KMS-11 (cell line): ENCODE measurements at regions not wholly inside any gene's neighbourhood (a gene's known extent, or its start where the extent isn't known, plus 50 kb on each side); places are given as distances from the start of the nearest gene placed in this dataset.

ENCODE experiments used
- H2AFZ ChIP-seq: fragments of 200-600 bp; sonication (generic); 2 replicates; pipeline ENCODE4 v1.6.1; 2016; ENCODE audit warnings: antibody characterized with exemption, mixed run types, low read depth
- H3K27ac ChIP-seq: fragments of 200-600 bp; sonication (generic); 2 replicates; pipeline ENCODE4 v1.6.1; 2016; ENCODE audit warnings: mild to moderate bottlenecking, mixed run types
- H3K27me3 ChIP-seq: fragments of 200-600 bp; sonication (generic); 2 replicates; pipeline ENCODE4 v1.6.1; 2017; ENCODE audit warnings: mild to moderate bottlenecking, low read depth, mixed run types, moderate library complexity; ENCODE audit not compliant: insufficient read depth
- H3K36me3 ChIP-seq: fragments of 200-600 bp; sonication (generic); 2 replicates; pipeline ENCODE4 v1.6.1; 2017; ENCODE audit warnings: mild to moderate bottlenecking, mixed run types; ENCODE audit not compliant: insufficient read depth
- H3K4me1 ChIP-seq: fragments of 200-600 bp; sonication (generic); 2 replicates; pipeline ENCODE4 v1.6.1; 2016; ENCODE audit warnings: mild to moderate bottlenecking, low read depth, mixed run types; ENCODE audit not compliant: poor library complexity, severe bottlenecking
- H3K4me2 ChIP-seq: fragments of 200-600 bp; sonication (generic); 2 replicates; pipeline ENCODE4 v1.7.0; 2016; ENCODE audit warnings: mild to moderate bottlenecking, mixed run types
- H3K4me3 ChIP-seq: fragments of 200-600 bp; sonication (generic); IDR thresholded peaks from 2 replicates; pipeline ENCODE4 v1.6.1; 2017; ENCODE audit warnings: low read depth, low read length, mixed read lengths; ENCODE audit not compliant: insufficient read depth
- H3K79me2 ChIP-seq: fragments of 200-600 bp; sonication (generic); 2 replicates; pipeline ENCODE4 v1.6.1; 2016; ENCODE audit warnings: low read depth, mixed run types; ENCODE audit not compliant: insufficient read depth
- H3K9ac ChIP-seq: fragments of 200-600 bp; sonication (generic); 2 replicates; pipeline ENCODE4 v1.6.1; 2016; ENCODE audit warnings: mild to moderate bottlenecking, mixed run types
- H4K20me1 ChIP-seq: fragments of 200-600 bp; sonication (generic); 2 replicates; pipeline ENCODE4 v1.6.1; 2016; ENCODE audit warnings: mild to moderate bottlenecking, mixed run types; ENCODE audit not compliant: insufficient read depth
- CTCF ChIP-seq: fragments of 200-600 bp; sonication (generic); conservative IDR thresholded peaks from 2 replicates; pipeline ENCODE4 v1.6.1; 2017; ENCODE audit warnings: low read depth, mild to moderate bottlenecking, antibody characterized with exemption, low read length, moderate library complexity, mixed read lengths

DNA sequence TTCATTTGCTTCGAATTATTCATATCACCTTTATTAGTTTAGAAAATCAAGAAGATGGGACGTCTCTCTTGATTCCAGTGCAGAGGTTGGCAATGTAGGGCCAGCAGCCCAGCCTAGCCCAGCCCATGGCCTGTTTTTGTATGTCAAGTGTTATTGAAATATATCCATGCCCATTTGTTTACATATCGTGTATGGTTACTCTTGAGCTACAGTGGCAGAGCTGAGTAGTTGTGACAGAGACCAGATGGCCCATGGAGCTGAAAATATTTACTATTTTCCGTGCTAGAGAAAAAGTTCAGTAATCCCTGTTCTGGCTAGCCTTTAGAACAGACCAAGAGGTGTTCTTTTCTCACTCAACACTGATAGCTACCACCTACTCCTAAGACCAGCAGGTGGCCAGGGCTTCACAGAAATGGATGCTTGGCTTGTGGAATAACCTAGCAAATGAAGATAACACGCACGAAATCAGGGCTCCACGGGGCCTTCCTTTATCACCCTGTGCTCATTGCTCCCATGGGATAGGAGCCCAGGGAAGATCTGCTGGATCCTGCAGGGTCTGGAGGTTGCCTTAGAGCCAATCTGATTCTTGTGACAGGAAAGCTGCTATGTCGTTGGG is 123.2 kb upstream of the ANKFN1 start:
- H4K20me1 ChIP-seq, result no peaks in the 10 kb centered on the region
- H3K79me2 ChIP-seq, result no peaks in the 10 kb centered on the region
- H3K27me3 ChIP-seq, result no peaks in the 10 kb centered on the region
- no peak overlapping the region for H2AFZ ChIP-seq
- H3K27ac ChIP-seq, result no peak overlapping the region
- H3K4me3 ChIP-seq, result no peak overlapping the region
- H3K4me2 ChIP-seq, result no peak overlapping the region
- H3K36me3 ChIP-seq, result no peaks in the 10 kb centered on the region
- H3K9ac ChIP-seq, result no peak overlapping the region
- TF ChIP-seq CTCF, result no peak
- peaks cover 9% of the 10 kb centered on the region for H3K4me1 ChIP-seq

DNA sequence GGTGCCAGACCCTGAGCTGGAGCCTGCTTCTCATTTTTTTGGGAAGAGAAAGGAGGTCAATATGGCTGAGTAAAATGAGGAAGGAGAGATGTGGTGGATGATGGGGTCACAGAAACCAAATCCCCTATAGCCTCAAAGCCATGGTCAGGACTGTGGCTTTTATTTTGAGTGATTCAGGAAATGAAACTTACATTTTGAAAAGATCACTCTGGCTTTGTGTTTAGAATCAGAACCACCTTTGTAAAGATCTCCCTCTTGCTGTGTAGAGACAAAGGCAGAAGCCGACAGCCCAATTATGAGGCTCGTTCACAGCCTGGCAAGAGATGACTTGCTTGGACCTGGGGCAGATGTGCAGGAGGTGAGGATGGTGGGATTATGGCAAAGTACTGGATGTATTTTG is 121.6 kb upstream of the ANKFN1 start:
- Histone ChIP-seq H2AFZ (no peak overlapping the region), H3K27ac (no peak overlapping the region), H4K20me1 (no peaks in the 10 kb centered on the region), H3K4me2 (no peak overlapping the region), H3K4me1 (peaks cover 9% of the 10 kb centered on the region), H3K9ac (no peak overlapping the region), H3K79me2 (no peaks in the 10 kb centered on the region), H3K4me3 (no peak overlapping the region), H3K27me3 (no peaks in the 10 kb centered on the region), H3K36me3 (no peaks in the 10 kb centered on the region)
- TF ChIP-seq CTCF, result no peak

- no peaks in the 10 kb centered on the region for H3K27me3 ChIP-seq
- TF ChIP-seq CTCF, result no peak
- no peak overlapping the region for H3K9ac ChIP-seq
- H3K79me2 ChIP-seq, result no peaks in the 10 kb centered on the region
- no peak overlapping the region for H3K27ac ChIP-seq
- H3K4me2 ChIP-seq, result no peak overlapping the region
- no peak overlapping the region for H2AFZ ChIP-seq
- H3K36me3 ChIP-seq, result no peaks in the 10 kb centered on the region
- H3K4me1 ChIP-seq, result peaks cover 9% of the 10 kb centered on the region
- no peaks in the 10 kb centered on the region for H4K20me1 ChIP-seq
- no peak overlapping the region for H3K4me3 ChIP-seq
These were observed 119.1 kb upstream of the ANKFN1 start for GRCh38 chr17:56034197-56034635.

DNA sequence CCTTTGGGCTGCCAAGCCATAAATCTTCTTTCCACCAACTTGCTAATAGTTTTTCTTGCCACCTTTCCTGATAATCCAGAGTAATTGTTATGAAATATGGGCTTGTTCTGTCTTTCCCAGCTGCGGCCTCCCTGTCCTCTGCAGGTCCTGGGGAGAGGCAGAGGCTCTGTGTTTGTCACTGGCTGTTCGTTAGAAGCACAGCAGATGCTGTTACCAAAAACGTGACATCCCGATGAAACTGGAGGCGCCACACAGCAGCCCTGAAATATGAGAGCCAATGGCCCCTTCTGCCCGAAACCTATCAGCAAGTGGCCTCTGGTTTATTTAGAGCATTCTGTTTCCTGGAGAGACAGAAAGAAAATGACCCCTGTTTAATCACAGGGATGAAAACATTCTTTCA is 115.1 kb upstream of the ANKFN1 start:
- Histone ChIP-seq H2AFZ (no peak overlapping the region), H3K4me3 (no peak overlapping the region), H3K27me3 (0 out of 2 replicates have a peak, but pooled peaks cover 3% of the 10 kb centered on the region), H3K27ac (no peak overlapping the region), H3K36me3 (no peaks in the 10 kb centered on the region), H3K9ac (no peak overlapping the region), H3K4me2 (no peak overlapping the region), H3K79me2 (no peaks in the 10 kb centered on the region), H4K20me1 (no peaks in the 10 kb centered on the region), H3K4me1 (no peaks in the 10 kb centered on the region)
- no peak for TF ChIP-seq CTCF
